ENCODE measurements at regions not wholly inside any gene's neighbourhood (a gene's known extent, or its start where the extent isn't known, plus 50 kb on each side); places are given as distances from the start of the nearest gene placed in this dataset.
"Not testable (repeated sequence)": the region's sequence is repeated elsewhere in the genome, so short reads cannot be mapped to it uniquely, and the experiment has no call there.

- DNase-seq, result no peak
Measured at GRCh38 chr9:21533597-21533996, 51.5 kb upstream of the IFNE start.

DNA sequence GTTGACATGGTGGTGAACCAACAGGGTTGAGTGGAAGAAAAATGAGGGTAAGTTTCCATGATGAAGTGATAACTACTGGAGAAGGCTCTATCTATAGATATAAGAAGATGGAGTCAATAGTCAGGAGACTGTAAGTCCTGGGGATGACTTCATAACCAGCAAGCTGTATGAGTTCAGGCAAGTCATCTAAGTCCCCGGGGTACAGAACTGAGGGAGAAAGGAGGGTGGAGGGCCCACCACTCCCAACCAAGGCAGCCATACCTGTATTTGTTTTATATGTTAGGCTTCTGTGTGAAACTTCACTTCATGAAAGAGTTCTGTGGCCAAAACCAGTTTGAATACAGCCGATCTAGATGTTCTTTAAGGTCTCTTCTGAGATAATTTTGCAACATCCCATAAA, 53.3 kb upstream of the IFNE start:
- no peak for DNase-seq

- DNase-seq, result no peak
Measured at GRCh38 chr9:21542787-21543186, 60.7 kb upstream of the IFNE start.

DNA sequence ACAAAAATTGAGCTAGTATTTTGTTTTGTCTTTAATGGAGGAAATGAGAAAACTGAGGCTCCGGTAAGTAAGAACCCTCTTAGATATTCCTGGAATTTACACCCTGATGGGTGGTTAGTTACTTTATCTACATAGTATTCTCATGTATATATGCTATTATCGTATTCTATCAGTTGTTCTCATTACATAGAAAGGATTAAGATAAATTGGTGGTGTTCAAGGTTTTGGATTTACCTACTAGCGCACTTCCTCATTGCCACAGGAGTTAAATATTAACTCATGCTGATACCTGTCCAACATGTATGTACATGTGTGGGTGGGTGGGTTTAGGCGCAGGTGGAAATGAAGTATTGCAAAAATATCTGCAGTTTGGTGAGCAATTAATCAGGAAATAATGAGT, 61.1 kb upstream of the IFNE start:
- no peak for DNase-seq

DNA sequence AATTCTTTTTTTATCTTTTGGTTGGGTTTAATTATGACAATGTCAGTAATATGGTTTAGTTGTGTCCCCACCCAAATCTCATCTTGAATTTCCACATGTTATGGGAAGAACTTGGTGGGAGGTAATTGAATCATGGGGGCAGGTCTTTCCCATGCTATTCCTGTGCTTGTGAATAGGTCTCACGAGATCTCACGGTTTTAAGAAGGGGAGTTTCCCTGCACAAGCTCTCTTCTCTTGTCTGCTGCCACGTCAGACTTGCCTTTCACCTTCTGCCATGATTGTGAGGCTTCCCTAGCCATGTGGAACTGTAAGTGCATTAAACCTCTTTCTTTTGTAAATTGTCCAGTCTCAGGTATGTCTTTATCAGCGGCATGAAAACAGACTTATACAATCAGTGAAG, 61.7 kb upstream of the IFNE start:
- not testable (repeated sequence) for DNase-seq

- DNase-seq, result no peak
Measured at GRCh38 chr9:21546949-21547348, 64.8 kb upstream of the IFNE start.

- no peak for DNase-seq
Measured at GRCh38 chr9:21549251-21549765, 67.2 kb upstream of the IFNE start.

- DNase-seq, result no peak
Measured at GRCh38 chr9:21549890-21550289, 67.8 kb upstream of the IFNE start.

GRCh38 chr9:21550392-21550791, 68.3 kb upstream of the IFNE start:
- no peak for DNase-seq

DNA sequence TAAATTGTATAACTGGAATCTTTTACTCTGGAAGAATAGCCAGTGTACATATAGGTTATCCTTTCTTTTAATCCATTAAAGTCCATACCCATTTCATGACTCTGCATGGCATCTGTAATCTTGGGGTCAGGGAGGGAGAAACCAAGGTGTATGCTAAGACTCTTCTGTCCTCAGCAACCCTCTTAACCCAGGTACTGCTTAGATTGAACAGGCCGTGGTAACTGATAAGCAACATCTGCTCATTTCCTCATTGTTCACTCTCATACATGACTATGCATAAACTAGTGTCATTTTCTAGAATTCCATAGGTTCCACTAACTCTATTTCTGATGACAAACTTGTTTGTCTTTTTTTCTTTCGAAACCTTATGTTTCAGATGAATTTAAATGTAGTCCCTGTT, 69.3 kb upstream of the IFNE start:
- DNase-seq, result no peak

GRCh38 chr9:21552244-21553170, 70.4 kb upstream of the IFNE start:
- DNase-seq, result no peak

DNA sequence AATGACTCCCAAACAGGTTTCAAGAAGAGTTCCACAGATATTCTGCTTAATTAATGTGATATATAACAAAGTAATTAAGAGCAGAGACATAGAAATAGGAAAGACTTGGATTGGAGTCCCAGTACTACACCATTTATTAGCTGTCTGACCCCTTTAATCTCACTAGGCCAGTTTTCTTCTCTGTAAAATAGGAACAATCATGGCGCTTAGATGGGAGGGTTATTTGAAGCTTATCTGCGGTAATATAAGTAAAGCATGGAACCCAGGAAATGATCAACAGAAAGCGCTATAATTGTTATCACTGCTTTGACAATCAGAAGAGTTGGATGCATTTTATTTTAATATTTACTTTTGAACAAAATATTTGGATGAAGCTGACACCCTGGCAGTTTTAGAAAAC, 71.3 kb upstream of the IFNE start:
- DNase-seq, result no peak

DNA sequence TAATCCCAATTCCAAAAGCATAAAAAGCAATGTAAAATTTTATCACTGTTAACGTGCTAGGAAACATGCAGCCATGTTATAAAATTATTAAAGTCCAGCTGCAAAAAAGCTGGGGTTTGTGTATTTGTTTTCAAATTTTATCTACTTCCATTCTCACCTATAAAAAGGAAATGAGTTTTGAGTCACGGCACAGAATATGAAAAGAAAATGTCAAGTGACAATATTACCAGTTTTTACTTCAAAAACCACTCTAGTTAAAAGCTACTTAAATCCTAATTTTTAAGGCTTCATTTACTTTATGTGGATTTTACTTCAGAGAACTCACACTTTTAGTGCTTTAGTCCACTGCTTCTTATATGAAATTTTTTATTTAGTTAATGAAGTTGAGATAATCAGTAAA, 72.7 kb upstream of the IFNE start:
- no peak for DNase-seq

DNA sequence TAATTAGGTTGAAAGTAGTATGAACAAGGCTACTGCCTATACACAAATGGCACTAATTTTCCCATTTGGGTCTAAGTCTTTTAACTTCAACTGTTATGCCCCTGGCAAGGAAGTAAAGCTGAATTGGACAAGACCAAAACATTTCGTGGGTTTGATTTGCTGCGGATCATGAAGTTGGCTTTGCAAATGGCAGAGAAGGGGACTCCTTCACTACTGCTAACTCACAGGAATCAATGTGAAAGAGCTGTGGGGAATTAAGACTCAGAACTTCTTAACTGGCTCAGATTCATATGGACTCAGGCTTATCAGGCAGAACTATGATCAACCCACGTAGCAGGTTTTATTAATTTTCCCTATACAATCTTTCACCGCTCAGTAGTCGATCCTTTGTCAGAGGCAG, 73.8 kb upstream of the IFNE start:
- DNase-seq, result no peak

- DNase-seq, result no peak
Measured at GRCh38 chr9:21556581-21557427, 74.7 kb upstream of the IFNE start.

DNA sequence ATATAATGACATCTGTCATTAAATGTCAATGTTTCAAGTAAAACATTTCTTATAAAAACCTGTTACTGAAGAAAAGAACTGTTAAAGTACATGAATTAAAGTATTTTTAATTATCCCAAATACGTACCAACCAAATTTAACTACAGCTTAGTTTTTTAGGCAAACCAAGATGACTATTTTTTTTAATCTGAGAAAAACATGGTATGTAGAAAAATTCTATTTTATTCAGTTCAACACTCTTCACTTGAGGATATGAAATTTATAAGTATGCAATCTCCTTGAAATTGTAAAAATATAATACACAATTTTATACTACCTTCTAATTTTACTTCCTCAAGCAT, 75.3 kb upstream of the IFNE start:
- DNase-seq, result no peak

DNA sequence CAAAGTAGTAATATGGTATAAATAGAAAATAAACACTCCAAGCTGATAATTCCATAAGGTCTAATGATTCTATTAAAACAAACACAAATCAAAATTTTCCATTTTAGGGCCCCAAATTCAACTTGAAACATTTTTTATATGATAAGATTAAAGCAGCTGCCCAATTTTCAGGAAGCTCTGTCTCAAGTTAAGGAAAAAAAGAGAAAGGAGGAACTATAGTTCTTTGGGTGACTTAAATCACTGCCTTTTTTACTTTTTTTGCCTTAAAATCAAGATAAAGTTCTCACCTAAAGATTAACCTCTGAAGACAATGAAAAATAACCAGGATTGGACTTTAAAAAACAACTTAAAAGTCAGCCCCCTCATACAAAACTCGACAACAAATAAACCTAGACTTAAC, 76.0 kb upstream of the IFNE start:
- no peak for DNase-seq

DNA sequence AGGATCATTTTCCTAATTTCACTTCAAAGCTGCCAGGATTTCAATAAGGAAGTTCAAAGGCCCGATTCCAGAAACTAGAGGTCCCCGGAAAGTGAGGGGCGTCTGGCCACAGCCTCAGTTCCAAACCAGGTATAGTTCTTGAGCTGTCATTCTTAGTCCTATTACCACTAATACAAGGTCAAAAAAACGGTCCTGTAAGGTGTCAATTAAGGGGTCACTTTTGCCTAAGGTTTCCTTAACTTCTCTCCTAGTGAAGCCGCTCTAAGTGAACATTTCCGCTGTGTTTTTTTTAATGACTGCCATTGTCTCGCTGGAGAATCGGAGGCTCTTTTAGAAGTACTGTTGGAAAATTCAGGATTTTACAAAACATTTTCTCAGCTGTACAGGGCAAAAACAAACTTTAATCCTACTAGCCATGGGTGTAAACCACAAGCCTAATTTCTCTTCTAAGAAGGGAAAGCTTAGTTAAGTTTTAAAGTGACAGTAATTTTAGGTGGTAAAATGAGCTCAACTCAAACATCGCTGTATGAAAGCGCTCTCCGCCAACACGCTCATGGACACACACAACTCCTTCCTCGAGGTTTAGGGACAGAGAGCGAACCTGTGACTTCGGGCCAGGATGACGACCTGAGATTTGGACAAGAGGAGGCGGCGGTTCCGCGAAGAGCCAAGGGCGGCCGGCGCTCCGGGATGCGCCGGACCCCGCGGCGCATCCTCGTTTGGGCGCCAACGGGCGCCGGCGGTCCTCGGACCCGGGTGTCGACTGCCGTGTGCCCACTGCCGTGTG, 76.7 kb upstream of the IFNE start:
- DNase-seq, result peak; percentile 17

DNA sequence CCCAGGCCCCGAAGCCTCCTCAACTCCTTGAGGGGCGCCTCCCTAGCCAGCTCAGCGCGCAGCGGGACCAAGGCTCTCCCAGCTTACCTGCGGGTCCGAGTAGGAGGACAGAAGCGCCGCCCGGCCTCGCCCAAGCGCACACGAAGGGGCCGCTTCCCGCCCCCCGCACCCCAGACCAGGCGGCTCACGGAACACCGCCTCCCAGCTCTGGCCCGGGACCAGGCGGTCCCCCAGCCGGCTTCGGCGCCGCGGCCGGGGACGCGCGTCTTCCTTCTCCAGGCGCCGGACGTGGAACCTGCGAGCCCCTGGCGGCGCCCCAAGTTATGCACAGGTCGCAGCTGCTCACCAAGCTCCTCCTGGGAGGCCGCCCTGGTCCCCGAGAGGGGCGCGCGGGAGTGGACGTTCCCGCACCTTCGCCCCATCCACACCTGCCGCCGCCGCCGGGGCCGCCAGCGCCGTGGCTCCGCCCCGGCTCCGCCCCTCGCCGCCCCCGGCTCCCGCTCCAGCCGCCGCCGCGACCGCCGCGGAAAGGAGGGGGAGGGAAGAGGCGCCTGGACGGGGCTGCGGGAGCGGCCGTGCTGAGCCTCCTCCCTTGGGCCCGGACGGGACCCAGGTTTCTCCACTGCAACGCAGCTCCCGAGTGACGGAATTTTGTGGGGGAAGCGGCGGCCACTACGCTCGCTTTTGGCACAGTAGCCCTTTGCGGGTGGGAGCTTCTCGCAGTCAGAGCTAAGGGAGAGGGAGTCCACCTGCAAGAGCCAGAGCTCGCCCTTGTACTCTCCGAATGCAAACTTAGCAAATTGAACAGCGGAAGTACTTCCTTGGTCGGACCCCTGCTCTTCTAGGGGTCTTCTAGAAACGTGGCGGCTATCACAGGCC, 77.5 kb upstream of the IFNE start:
- DNase-seq, result peak; percentile 58

DNA sequence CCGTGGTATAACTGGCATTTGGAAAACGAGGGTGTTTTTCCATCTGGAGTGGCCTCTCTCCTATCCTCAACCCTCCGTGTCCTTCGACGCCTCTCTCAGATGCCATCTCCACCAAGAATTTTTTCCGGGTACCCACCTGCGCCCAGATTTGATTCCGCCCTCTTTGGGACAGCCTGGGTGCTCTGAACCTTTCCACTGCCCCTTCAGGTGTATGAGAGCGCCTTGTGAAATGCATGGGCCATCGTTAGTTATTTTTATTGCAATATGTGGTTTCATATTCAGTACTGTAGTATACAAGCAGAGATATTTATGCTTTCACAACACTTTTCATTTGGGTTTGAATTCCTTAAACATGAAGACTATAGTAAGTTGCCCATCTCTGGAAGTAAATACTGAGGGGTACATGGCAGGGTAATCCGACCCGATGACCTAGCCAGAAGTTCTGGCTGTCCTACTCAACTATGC, 78.2 kb upstream of the IFNE start:
- no peak for DNase-seq

- DNase-seq, result no peak
Measured at GRCh38 chr9:21561502-21561901, 79.4 kb upstream of the IFNE start.

DNA sequence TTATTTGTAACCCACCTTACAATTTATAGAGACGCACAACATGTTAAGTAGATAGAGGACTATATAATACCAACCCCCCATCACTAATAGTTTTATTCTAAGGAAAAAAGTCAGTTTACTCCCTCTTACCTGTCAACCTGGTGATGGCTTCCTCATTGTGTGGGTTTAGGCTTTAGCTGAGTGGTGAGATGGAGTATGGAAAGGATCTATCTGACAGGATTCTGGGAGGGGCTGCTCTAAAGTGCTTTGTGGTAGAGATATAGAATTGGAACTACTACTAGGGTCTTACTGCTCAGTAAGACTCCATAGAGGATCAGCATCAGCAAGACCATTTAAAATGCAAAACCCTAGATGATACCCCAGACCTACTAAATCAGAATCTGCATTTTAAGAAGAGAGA, 82.1 kb upstream of the IFNE start:
- DNase-seq, result no peak
